ENCODE measurements at regions not wholly inside any gene's neighbourhood (a gene's known extent, or its start where the extent isn't known, plus 50 kb on each side); places are given as distances from the start of the nearest gene placed in this dataset.

GRCh38 chr17:72538443-72538842 is 417.6 kb downstream of the SOX9 start:
- Histone ChIP-seq H3K27me3 (no peaks in the 10 kb centered on the region), H3K4me1 (peaks cover 0 to 8% of the 10 kb centered on the region in 2 donors), H3K4me3 (no peak overlapping the region), H3K36me3 (no peaks in the 10 kb centered on the region), H3K27ac (no peak overlapping the region), H3K9me3 (peaks cover 0 to 5% of the 10 kb centered on the region in 2 donors)
- no peak for DNase-seq (ENCODE audit: low spot score)
- TF ChIP-seq, protein P1, sequence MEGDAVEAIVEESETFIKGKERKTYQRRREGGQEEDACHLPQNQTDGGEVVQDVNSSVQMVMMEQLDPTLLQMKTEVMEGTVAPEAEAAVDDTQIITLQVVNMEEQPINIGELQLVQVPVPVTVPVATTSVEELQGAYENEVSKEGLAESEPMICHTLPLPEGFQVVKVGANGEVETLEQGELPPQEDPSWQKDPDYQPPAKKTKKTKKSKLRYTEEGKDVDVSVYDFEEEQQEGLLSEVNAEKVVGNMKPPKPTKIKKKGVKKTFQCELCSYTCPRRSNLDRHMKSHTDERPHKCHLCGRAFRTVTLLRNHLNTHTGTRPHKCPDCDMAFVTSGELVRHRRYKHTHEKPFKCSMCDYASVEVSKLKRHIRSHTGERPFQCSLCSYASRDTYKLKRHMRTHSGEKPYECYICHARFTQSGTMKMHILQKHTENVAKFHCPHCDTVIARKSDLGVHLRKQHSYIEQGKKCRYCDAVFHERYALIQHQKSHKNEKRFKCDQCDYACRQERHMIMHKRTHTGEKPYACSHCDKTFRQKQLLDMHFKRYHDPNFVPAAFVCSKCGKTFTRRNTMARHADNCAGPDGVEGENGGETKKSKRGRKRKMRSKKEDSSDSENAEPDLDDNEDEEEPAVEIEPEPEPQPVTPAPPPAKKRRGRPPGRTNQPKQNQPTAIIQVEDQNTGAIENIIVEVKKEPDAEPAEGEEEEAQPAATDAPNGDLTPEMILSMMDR (IDR thresholded peaks at IDR 0.05): no peak

DNA sequence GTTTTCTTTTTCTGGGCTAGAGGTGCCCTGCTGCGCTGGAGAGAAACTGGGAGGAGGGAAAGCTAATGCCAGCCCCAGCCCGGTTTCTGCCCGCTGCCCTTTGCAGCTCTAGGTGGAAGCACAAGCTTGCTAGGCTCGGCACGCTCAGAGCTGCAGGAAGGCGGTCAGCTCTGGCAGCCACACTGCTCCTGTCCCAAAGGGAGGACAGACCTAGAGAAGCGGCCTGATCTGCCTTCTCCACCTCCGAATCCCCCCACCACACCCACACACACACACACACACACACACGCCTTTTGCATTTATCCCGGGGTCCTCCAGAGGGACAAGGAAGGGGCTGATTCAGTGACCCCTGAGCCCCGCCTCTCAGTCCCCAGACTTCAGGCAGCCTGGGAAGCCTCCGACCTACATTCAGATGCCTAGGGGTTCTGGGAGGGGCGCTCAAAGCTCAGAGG is 418.1 kb downstream of the SOX9 start:
- TF ChIP-seq, protein P1 (IDR thresholded peaks at IDR 0.05): no peak
- Histone ChIP-seq H3K4me1 (peaks cover 0 to 8% of the 10 kb centered on the region in 2 donors), H3K9me3 (peaks cover 0 to 5% of the 10 kb centered on the region in 2 donors), H3K27ac (no peak overlapping the region), H3K4me3 (no peak overlapping the region), H3K27me3 (no peaks in the 10 kb centered on the region), H3K36me3 (no peaks in the 10 kb centered on the region)
- DNase-seq (ENCODE audit: low spot score): no peak

GRCh38 chr17:72539981-72540897 is 419.4 kb downstream of the SOX9 start:
- DNase-seq (ENCODE audit: low spot score): peak; percentile 80

GRCh38 chr17:72542317-72542716 is 421.5 kb downstream of the SOX9 start:
- TF ChIP-seq, protein P1 (IDR thresholded peaks at IDR 0.05): no peak
- H3K4me3 ChIP-seq: no peak overlapping the region
- H3K27ac ChIP-seq: no peak overlapping the region
- no peaks in the 10 kb centered on the region for H3K36me3 ChIP-seq
- DNase-seq (ENCODE audit: low spot score): no peak
- no peaks in the 10 kb centered on the region for H3K27me3 ChIP-seq
- peaks cover 0 to 8% of the 10 kb centered on the region in 2 donors for H3K4me1 ChIP-seq
- no peaks in the 10 kb centered on the region for H3K9me3 ChIP-seq

More at GRCh38 chr17:72539981-72540897, 419.4 kb downstream of the SOX9 start:
- H3K9me3 ChIP-seq: no peaks in the 10 kb centered on the region
- H3K27me3 ChIP-seq: no peaks in the 10 kb centered on the region
- peak overlapping the region in 1 of 2 donors; percentile 21 for H3K4me3 ChIP-seq
- H3K4me1 ChIP-seq: peaks cover 0 to 8% of the 10 kb centered on the region in 2 donors
- TF ChIP-seq, protein P1 (IDR thresholded peaks at IDR 0.05): peak; percentile 88 to 95
- no peaks in the 10 kb centered on the region for H3K36me3 ChIP-seq
- H3K27ac ChIP-seq: no peak overlapping the region

DNA sequence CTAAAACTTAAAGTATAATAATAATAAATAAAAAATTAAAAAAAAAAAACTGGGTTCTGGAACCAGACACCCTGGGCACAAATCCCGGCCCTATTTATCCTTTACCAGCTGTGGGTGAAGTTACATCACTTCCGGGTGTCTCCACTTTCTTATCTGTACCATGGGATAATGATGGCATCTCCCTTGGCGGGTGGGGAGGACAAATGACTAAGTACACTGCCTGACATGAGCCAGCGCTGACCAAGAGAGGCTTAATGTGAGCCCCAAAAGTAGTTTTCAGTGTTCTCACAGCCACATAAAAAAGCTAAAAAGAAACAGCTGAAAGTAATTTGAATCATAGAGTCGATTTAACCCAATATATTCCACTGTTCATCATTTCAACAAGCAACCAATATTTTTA is 424.9 kb downstream of the SOX9 start:
- Histone ChIP-seq H3K27ac (no peak overlapping the region), H3K36me3 (no peaks in the 10 kb centered on the region), H3K4me1 (no peaks in the 10 kb centered on the region), H3K27me3 (no peaks in the 10 kb centered on the region), H3K4me3 (no peak overlapping the region), H3K9me3 (peaks cover 0 to 7% of the 10 kb centered on the region in 2 donors)
- no peak for DNase-seq (ENCODE audit: low spot score)
- TF ChIP-seq, protein P1 (IDR thresholded peaks at IDR 0.05): no peak
